H9 (cell line): ENCODE measurements at regions not wholly inside any gene's neighbourhood (a gene's known extent, or its start where the extent isn't known, plus 50 kb on each side); places are given as distances from the start of the nearest gene placed in this dataset.

Experiments
- DNase-seq: peaks from one replicate; pipeline ENCODE4 v3.0.0-alpha.2; 2017
- H2AFZ ChIP-seq: one replicate; pipeline ENCODE4 v1.6.1; 2013; ENCODE audit warnings: mild to moderate bottlenecking, low read length, control low read depth, moderate library complexity
- H2AK5ac ChIP-seq: 2 replicates; pipeline ENCODE4 v1.6.1; 2013; ENCODE audit warnings: low read length, control low read depth, mixed read lengths; ENCODE audit not compliant: insufficient read length
- H2BK120ac ChIP-seq: one replicate; pipeline ENCODE4 v1.6.1; 2013; ENCODE audit warnings: low read depth, mild to moderate bottlenecking, low read length, control low read depth, inconsistent platforms; ENCODE audit not compliant: poor library complexity, severe bottlenecking
- H2BK12ac ChIP-seq: 2 replicates; pipeline ENCODE4 v1.6.1; 2013; ENCODE audit warnings: low read length, control low read depth, mixed read lengths, low read depth; ENCODE audit not compliant: insufficient read length
- H2BK15ac ChIP-seq: 2 replicates; pipeline ENCODE4 v1.6.1; 2013; ENCODE audit warnings: low read depth, low read length, control low read depth
- H2BK20ac ChIP-seq: one replicate; pipeline ENCODE4 v1.6.1; 2013; ENCODE audit warnings: low read depth, mild to moderate bottlenecking, low read length, control low read depth, inconsistent platforms; ENCODE audit not compliant: poor library complexity, severe bottlenecking
- H2BK5ac ChIP-seq: 2 replicates; pipeline ENCODE4 v1.6.1; 2013; ENCODE audit warnings: low read length, control low read depth, mixed read lengths; ENCODE audit not compliant: insufficient read length
- H3K14ac ChIP-seq: 2 replicates; pipeline ENCODE4 v1.6.1; 2013; ENCODE audit warnings: low read length, control low read depth; ENCODE audit not compliant: insufficient read depth
- H3K18ac ChIP-seq: 2 replicates; pipeline ENCODE4 v1.6.1; 2013; ENCODE audit warnings: low read depth, mild to moderate bottlenecking, mixed read lengths, low read length, control low read depth; ENCODE audit not compliant: insufficient read length
- H3K23ac ChIP-seq: 2 replicates; pipeline ENCODE4 v1.6.1; 2013; ENCODE audit warnings: low read length, control low read depth, mixed read lengths, low read depth; ENCODE audit not compliant: insufficient read length
- H3K23me2 ChIP-seq: 2 replicates; pipeline ENCODE4 v1.6.1; 2013; ENCODE audit warnings: low read depth, mild to moderate bottlenecking, mixed read lengths, low read length, control low read depth; ENCODE audit not compliant: insufficient read length, poor library complexity, severe bottlenecking
- H3K27ac ChIP-seq: 2 replicates; pipeline ENCODE4 v1.5.1; 2013; ENCODE audit warnings: low read length, control low read depth, mixed read lengths, low read depth; ENCODE audit not compliant: insufficient read length
- H3K27me3 ChIP-seq: 2 replicates; pipeline ENCODE4 v1.6.1; 2013; ENCODE audit warnings: low read length, control low read depth, inconsistent platforms; ENCODE audit not compliant: insufficient read depth
- H3K4ac ChIP-seq: 2 replicates; pipeline ENCODE4 v1.6.1; 2013; ENCODE audit warnings: low read depth, mild to moderate bottlenecking, control low read depth, inconsistent platforms, low read length, moderate library complexity
- H3K4me1 ChIP-seq: 2 replicates; pipeline ENCODE4 v1.6.1; 2013; ENCODE audit warnings: low read length, control low read depth, inconsistent platforms; ENCODE audit not compliant: insufficient read depth
- H3K4me2 ChIP-seq: 2 replicates; pipeline ENCODE4 v1.6.1; 2013; ENCODE audit warnings: low read length, control low read depth, mixed read lengths; ENCODE audit not compliant: insufficient read length, insufficient read depth
- H3K56ac ChIP-seq: 2 replicates; pipeline ENCODE4 v1.6.1; 2013; ENCODE audit warnings: low read depth, mild to moderate bottlenecking, mixed read lengths, low read length, control low read depth; ENCODE audit not compliant: insufficient read length
- H3K79me1 ChIP-seq: 2 replicates; pipeline ENCODE4 v1.6.1; 2013; ENCODE audit warnings: low read depth, mild to moderate bottlenecking, moderate library complexity, low read length, control low read depth, inconsistent platforms; ENCODE audit not compliant: insufficient read depth, poor library complexity, severe bottlenecking
- H3K79me2 ChIP-seq: 2 replicates; pipeline ENCODE4 v1.6.1; 2013; ENCODE audit warnings: low read length, control low read depth, inconsistent platforms; ENCODE audit not compliant: insufficient read depth
- H3K9ac ChIP-seq: 2 replicates; pipeline ENCODE4 v1.6.1; 2013; ENCODE audit warnings: low read length, control low read depth, mixed read lengths; ENCODE audit not compliant: insufficient read length; ENCODE audit errors: extremely low read depth
- H3K9me3 ChIP-seq: one replicate; pipeline ENCODE4 v1.6.1; 2013; ENCODE audit warnings: low read depth, low read length, inconsistent platforms; ENCODE audit not compliant: control insufficient read depth
- H3T11ph ChIP-seq: one replicate; pipeline ENCODE4 v1.6.1; 2013; ENCODE audit warnings: mild to moderate bottlenecking, low read length, control low read depth, inconsistent platforms
- H4K20me1 ChIP-seq: one replicate; pipeline ENCODE4 v1.6.1; 2013; ENCODE audit not compliant: control insufficient read depth, insufficient read length, insufficient read depth
- H4K5ac ChIP-seq: 2 replicates; pipeline ENCODE4 v1.6.1; 2013; ENCODE audit warnings: low read depth, mild to moderate bottlenecking, mixed read lengths, low read length, control low read depth; ENCODE audit not compliant: insufficient read length
- H4K8ac ChIP-seq: replicated peaks from 2 replicates; pipeline ENCODE4 v1.6.1; 2013; ENCODE audit warnings: low read length, control low read depth, mixed read lengths, low read depth; ENCODE audit not compliant: insufficient read length
- H4K91ac ChIP-seq: 2 replicates; pipeline ENCODE4 v1.6.1; 2013; ENCODE audit warnings: low read depth, mild to moderate bottlenecking, moderate library complexity, mixed read lengths, low read length, control low read depth; ENCODE audit not compliant: insufficient read length
- H3K27ac Mint-ChIP-seq, 3 experiments: 2 replicates in 2 of 3; 3 replicates in 1 of 3; pipeline ENCODE4 v1.8.0; 2020 to 2021; ENCODE audit warnings: mixed read lengths in 3 of 3, mild to moderate bottlenecking in 1 of 3, moderate library complexity in 1 of 3
- H3K27me3 Mint-ChIP-seq: 2 replicates; pipeline ENCODE4 v1.8.0; 2021; ENCODE audit warnings: low read depth, mild to moderate bottlenecking, moderate library complexity, mixed read lengths
- H3K36me3 Mint-ChIP-seq, 3 experiments: 2 replicates in 2 of 3; 3 replicates in 1 of 3; pipeline ENCODE4 v1.8.0; 2020 to 2021; ENCODE audit warnings: low read depth in 3 of 3, mixed read lengths in 3 of 3; ENCODE audit not compliant: insufficient read depth in 1 of 3
- H3K4me1 Mint-ChIP-seq, 2 experiments: 2 replicates each; pipeline ENCODE4 v1.8.0; 2020; ENCODE audit warnings: mixed read lengths in 2 of 2
- H3K4me3 Mint-ChIP-seq, 2 experiments: 2 replicates in 1 of 2; 3 replicates in 1 of 2; pipeline ENCODE4 v1.8.0; 2020 to 2021; ENCODE audit warnings: mild to moderate bottlenecking in 2 of 2, mixed read lengths in 2 of 2, moderate library complexity in 1 of 2
- H3K9me3 Mint-ChIP-seq, 2 experiments: 2 replicates in 1 of 2; 3 replicates in 1 of 2; pipeline ENCODE4 v1.8.0; 2020; ENCODE audit warnings: mild to moderate bottlenecking in 2 of 2, mixed read lengths in 2 of 2, moderate library complexity in 1 of 2
- CTCF ChIP-seq: fragments of 200-600 bp; sonication (generic); conservative IDR thresholded peaks from 3 replicates; pipeline ENCODE4 v1.8.0; 2021; ENCODE audit warnings: antibody characterized with exemption, mild to moderate bottlenecking
- WGBS: extraction: QIAGEN DNeasy Blood & Tissue Kit; methylation state at CpG from one replicate; pipeline ENCODE4 v1.1.7; 2013; ENCODE audit warnings: missing lambda C conversion rate, low lambda C conversion rate, mixed read lengths; ENCODE audit not compliant: insufficient read length; ENCODE audit errors: extremely low coverage; 5-methylcytosine and 5-hydroxymethylcytosine counted together

- H4K8ac ChIP-seq = no peak overlapping the region
- no peak overlapping the region for H3K23ac ChIP-seq
- H3T11ph ChIP-seq = no peak overlapping the region
- H3K4ac ChIP-seq = no peak overlapping the region
- H2BK15ac ChIP-seq = no peak overlapping the region
- H2BK120ac ChIP-seq = no peak overlapping the region
- DNase-seq = no peak
- H2BK12ac ChIP-seq = no peak overlapping the region
- no peak for TF ChIP-seq CTCF
- no peak overlapping the region for H2AFZ ChIP-seq
- no peak overlapping the region for H2BK5ac ChIP-seq
- Mint-ChIP-seq H3K4me3 (no peak overlapping the region), H3K9me3 (no peaks in the 10 kb centered on the region), H3K27ac (no peak overlapping the region), H3K27me3 (no peaks in the 10 kb centered on the region; the same call in 1 of the 2 replicates), H3K4me1 (peaks cover 38 to 43% of the 10 kb centered on the region in 2 experiments), H3K36me3 (no peaks in the 10 kb centered on the region)
- no peak overlapping the region for H3K56ac ChIP-seq
- H3K23me2 ChIP-seq = no peaks in the 10 kb centered on the region
- H3K4me1 ChIP-seq = peaks cover 2% of the 10 kb centered on the region; the same call in 1 of the 2 replicates
- no peaks in the 10 kb centered on the region for H3K79me2 ChIP-seq
- H3K14ac ChIP-seq = no peak overlapping the region
- no peak overlapping the region for H2BK20ac ChIP-seq
- no peak overlapping the region for H3K27ac ChIP-seq
- H3K79me1 ChIP-seq = no peaks in the 10 kb centered on the region
- H4K20me1 ChIP-seq = no peaks in the 10 kb centered on the region
- H3K9me3 ChIP-seq = no peaks in the 10 kb centered on the region
- H3K4me2 ChIP-seq = no peak overlapping the region
- H3K9ac ChIP-seq = no peak overlapping the region
- H4K91ac ChIP-seq = no peak overlapping the region
- H4K5ac ChIP-seq = no peak overlapping the region
- no peak overlapping the region for H2AK5ac ChIP-seq
- no peak overlapping the region for H3K18ac ChIP-seq
- WGBS = no CpG with 5 or more reads among the region's 7 CpGs
- H3K27me3 ChIP-seq = no peaks in the 10 kb centered on the region
Measured at GRCh38 chr1:94611681-94612475, 70.3 kb upstream of the F3 start.
